GM19240 (cell line): ENCODE measurements at regions not wholly inside any gene's neighbourhood (a gene's known extent, or its start where the extent isn't known, plus 50 kb on each side); places are given as distances from the start of the nearest gene placed in this dataset.

ENCODE experiments used
- DNase-seq: peaks from one replicate; pipeline ENCODE4 v3.0.0; 2011; ENCODE audit warnings: low spot score; ENCODE audit not compliant: insufficient read length

- no peak for DNase-seq
Measured at GRCh38 chr20:50420380-50420779, 89.8 kb upstream of the PTPN1 start.

GRCh38 chr20:50421356-50422340 is 88.5 kb upstream of the PTPN1 start:
- DNase-seq, result no peak

GRCh38 chr20:50423758-50424157 is 86.4 kb upstream of the PTPN1 start:
- no peak for DNase-seq

GRCh38 chr20:50425076-50425475 is 85.1 kb upstream of the PTPN1 start:
- no peak for DNase-seq

- no peak for DNase-seq
Measured at GRCh38 chr20:50426866-50427718, 83.1 kb upstream of the PTPN1 start.

GRCh38 chr20:50427719-50428083 is 82.5 kb upstream of the PTPN1 start:
- DNase-seq, result no peak

GRCh38 chr20:50428097-50428828 is 81.9 kb upstream of the PTPN1 start:
- no peak for DNase-seq

- DNase-seq, result no peak
Measured at GRCh38 chr20:50429412-50429811, 80.8 kb upstream of the PTPN1 start.

GRCh38 chr20:50431066-50431450 is 79.1 kb upstream of the PTPN1 start:
- DNase-seq, result no peak

GRCh38 chr20:50433001-50433761 is 77.0 kb upstream of the PTPN1 start:
- no peak for DNase-seq

- DNase-seq, result no peak
Measured at GRCh38 chr20:50434321-50434652, 75.9 kb upstream of the PTPN1 start.

GRCh38 chr20:50434653-50435396 is 75.4 kb upstream of the PTPN1 start:
- no peak for DNase-seq

- no peak for DNase-seq
Measured at GRCh38 chr20:50435397-50436051, 74.7 kb upstream of the PTPN1 start.

GRCh38 chr20:50436052-50436656 is 74.0 kb upstream of the PTPN1 start:
- no peak for DNase-seq

- DNase-seq, result no peak
Measured at GRCh38 chr20:50436696-50437095, 73.5 kb upstream of the PTPN1 start.

- no peak for DNase-seq
Measured at GRCh38 chr20:50438986-50439407, 71.2 kb upstream of the PTPN1 start.

- no peak for DNase-seq
Measured at GRCh38 chr20:50439539-50440453, 70.4 kb upstream of the PTPN1 start.

GRCh38 chr20:50442512-50442911 is 67.7 kb upstream of the PTPN1 start:
- DNase-seq, result no peak
